GM21576 (cell line): ENCODE measurements at regions not wholly inside any gene's neighbourhood (a gene's known extent, or its start where the extent isn't known, plus 50 kb on each side); places are given as distances from the start of the nearest gene placed in this dataset.
"Not testable (repeated sequence)": the region's sequence is repeated elsewhere in the genome, so short reads cannot be mapped to it uniquely, and the experiment has no call there.

ENCODE experiments used
- ATAC-seq: cut with Tn5 transposase; IDR thresholded peaks from one replicate; pipeline ENCODE4 v1.9.1; 2021; ENCODE audit warnings: mild to moderate bottlenecking, moderate library complexity; ENCODE audit not compliant: unreplicated experiment

DNA sequence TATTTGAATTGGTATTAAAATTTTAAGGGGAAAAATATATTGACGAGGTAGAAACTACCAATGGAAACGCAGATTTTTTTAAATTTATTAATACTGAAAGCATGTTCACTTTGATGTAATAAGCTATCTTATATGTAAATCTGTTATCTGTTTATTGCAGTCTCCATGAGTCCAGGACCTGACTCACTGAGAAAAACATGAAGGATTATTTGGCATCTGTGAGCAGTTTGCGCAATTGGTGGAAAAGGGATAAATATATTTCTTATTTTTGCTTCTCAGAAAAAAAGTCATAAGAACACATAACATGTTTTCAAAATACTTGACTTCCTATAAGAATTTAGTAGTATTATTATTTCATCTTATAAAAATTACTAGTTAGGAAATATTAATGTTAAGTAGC, 561.4 kb downstream of the ADCYAP1 start:
- ATAC-seq: no peak

DNA sequence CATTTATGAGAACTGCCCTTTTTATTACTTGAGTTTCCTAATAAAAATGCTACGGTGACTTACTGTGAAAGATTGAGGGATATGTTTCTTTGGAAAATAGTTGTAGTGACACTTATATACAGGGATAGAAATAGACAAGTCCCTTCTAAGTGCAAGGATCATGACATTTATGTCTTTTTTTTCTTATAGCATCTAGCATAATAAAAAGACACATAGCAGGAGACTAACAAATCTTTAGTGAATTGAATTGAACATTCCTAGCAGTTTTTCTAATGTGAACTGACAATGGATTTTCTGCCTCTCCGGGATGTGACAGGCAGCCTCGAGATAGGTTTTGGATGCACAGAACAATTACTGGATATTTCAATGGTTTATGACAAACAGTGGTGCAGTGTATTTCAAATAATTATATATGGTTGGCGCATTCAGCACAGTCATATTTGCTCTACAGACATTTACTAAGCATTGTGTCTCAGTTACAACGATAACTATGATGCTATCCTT, 562.8 kb downstream of the ADCYAP1 start:
- ATAC-seq: no peak

DNA sequence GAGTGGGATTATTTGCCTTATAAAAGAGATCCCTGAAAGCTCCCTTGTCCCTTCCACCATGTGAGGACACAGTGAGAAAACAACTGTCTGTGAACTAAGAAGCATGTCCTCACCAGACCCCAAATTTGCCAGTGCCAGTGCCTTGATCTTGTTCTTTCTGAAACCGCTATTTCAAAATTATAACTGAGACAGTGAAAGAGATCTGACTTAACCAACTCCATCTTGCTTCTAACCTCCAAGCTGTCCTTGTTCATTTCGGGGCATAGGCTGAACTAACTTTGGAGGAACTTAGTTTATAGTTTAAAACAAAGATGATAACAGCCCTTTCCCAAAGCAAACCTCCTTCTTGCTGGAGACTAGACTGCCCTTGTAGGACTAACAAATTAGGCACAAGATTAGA, 563.9 kb downstream of the ADCYAP1 start:
- no peak for ATAC-seq

DNA sequence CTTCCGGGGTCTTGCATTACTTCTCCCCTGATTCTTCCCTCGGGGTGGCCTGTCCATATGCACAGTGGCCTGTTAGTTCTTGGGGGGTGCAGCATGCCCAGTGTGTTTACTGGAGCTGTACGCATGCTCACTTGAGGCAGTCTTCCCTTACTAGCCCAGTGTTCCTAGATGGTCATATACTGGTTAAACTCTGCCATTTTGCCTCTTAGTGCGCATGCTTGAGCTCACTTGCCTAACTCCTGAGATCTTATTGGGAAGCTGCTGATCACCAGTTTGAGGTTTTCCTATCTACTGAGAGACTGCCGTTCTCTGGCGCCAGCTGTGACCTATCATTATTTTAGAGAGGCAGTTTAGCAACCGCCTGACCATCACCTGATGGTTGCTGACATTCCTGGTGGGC, 571.2 kb downstream of the ADCYAP1 start:
- ATAC-seq: no peak

DNA sequence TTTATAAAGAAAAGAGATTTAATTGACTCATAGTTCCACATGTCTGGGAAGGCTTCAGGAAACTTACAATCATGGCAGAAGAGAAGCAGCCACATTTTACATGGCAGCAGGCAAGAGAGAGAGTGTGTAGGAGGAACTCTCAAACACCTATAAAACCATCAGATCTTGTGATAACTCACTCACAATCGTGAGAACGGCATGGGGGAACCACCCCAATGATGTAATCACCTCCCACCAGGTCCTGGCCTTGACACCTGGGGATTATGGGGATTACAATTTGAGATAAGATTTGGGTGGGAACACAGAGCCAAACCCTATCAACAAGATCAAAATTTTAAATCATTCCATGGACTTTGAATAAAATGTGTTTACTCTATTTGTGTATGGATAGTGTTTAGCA, 575.6 kb downstream of the ADCYAP1 start:
- no peak for ATAC-seq

DNA sequence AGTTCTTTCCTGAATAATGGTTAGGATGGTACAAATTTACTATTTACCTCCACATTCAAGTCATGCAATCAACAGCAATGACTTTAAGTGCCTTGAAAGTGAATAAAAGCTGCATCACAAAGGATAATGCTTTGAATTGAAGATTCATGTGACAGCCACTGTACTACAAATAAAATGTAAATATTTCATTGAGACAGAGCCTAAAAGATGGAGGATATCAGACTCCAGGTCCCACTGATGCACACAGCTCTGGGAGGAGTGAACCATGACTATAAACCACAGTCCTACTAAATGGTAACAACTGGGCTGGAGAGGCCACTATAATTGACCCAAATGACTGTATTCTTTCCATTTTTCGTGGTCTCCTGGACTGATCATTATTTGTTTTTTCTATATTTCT, 576.9 kb downstream of the ADCYAP1 start:
- ATAC-seq: no peak

DNA sequence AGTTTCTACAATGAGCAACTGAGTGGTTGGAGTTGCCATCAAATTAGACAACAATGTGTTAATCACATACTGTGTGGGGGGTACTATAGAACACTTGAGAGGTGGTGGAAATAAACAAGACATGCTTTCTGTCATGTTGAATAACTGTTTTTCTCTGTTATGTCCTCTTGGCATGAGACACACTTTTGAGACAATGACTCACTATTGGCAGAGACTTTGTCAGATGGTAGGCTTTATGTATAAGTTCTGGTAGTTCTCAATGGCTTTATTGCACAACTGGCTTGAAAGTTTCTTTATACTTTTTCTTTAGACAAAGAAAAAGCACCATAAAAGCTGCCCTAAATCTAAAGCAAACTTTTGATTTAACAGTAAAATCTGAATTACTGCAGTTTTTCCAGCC, 578.7 kb downstream of the ADCYAP1 start:
- ATAC-seq: no peak

DNA sequence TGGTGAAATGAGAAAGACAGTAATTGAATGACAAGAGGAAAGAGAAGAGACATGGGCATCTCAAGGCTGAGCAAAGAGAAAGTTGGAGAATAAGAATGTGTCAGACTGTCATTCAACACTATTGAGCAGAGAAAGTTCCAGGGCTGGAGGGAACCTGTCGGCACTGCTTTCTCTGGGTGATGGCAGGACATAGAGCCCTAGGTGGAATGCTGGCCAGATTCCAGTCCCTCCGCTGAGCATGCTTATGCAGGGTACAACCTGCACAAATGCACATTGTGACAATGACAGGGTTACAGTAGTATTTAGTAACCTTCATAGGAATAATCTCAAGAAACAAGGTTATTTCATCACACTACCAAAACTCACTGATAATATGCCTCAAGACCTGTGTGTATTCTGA, 582.8 kb downstream of the ADCYAP1 start:
- ATAC-seq: no peak

DNA sequence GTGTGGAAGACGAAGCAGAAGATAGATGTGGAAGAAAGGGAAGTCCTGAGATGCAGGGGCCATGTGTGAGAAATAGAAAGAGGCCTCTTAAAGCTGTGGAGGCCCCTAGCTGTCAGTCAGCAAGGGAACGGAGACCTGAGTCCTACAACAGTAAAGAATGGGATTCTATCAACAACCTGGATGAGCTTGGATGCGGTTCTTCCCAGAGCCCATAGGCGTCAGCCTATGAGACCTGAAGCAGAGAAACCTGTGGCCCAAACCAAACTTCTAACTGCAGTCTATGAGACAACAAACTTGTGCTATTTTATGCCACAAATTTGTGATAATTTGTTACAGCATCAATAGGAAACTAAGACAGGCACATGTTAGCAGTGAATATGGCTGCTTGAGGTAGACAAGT, 583.7 kb downstream of the ADCYAP1 start:
- no peak for ATAC-seq

DNA sequence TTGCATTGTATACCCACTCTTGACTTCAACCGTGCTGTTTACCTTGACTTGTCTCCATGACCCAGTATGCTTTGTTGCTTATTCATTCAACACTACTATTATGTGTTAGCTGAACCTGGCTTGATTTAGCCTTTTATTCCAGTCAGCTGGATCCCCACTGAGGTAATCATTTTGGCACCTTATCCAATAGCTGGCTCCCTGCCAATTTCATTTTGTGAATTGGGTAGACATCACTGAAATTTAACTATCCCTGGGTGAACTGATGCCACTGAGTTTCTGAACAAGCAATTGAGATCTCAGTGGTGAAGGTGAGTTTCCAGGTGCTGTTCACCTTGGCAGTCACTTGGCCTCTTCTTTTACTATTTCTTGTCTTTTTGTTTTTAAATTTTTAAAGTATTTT, 584.3 kb downstream of the ADCYAP1 start:
- no peak for ATAC-seq

DNA sequence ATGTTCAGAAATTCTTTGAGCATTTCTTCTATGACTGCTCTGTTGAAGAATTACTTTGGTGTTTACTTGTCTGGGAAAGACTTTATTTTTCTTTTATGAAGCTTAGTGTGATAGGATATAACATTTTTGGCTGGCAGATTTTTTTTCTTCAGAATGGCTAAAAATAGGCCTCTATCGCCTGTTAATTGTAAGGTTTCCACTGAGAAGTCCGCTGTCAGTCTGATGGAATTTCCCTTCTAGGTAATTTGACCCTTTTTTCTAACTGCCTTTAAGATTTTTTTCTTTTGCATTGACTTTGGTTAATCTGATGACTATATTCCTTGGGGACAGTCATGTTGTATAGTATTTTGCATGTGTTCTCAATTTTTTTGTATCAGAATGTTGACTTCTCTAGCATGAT, 590.7 kb downstream of the ADCYAP1 start:
- ATAC-seq: no peak

DNA sequence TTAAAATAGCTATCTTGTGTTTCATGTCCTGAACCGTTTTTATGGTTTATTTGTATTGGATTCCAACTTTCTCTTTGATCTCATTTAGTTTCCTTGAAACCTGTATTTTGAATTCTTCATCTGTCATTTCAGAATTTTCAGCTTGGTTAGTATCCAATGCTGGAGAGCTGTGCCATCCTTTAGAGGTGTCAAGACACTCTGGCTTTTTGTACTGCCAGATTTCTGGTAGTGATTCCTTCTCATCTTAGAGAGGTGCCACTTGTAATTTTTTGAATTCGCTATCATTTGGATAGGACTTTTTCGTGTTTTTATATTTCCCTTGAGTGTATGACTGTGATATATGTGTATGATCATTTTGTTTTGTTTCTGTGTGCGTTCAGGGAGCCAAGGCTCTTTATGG, 591.4 kb downstream of the ADCYAP1 start:
- ATAC-seq: no peak

DNA sequence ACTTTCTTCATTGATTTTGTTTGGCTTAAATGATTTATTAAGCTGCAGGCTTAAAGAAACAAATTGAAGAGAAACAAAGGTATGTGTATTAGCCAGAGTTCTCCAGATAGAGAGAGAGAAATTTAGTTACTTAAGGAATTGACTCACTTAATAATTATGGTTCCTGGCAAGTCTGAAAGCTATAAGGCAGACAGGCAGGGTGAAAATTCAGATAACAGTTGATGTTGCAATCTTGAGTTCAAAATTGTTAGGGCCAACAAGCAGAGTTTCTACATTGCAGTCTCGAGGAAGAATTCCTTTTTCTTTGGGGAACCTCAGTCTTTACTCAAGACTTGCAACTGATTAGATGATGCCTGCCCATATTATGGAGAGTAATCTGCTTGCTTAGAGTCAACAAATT, 593.5 kb downstream of the ADCYAP1 start:
- ATAC-seq: no peak

DNA sequence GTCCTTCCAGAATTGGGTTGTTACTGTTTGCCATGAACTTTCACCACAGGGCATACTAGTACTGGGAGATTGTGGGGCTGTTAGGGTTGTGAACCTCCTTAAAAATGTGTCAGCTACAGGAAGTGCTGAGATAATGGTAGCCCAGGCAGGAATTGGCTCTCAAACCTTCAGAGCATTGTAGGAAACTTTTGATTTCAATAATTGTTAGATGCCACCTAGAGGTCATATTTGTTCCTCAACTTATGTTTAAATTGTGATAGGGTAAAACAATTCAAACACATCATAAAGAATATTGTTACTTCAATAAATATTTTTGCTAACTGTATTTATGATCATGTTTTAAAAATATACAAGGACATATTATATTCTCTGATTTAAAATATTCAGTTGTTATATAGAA, 594.6 kb downstream of the ADCYAP1 start:
- no peak for ATAC-seq

DNA sequence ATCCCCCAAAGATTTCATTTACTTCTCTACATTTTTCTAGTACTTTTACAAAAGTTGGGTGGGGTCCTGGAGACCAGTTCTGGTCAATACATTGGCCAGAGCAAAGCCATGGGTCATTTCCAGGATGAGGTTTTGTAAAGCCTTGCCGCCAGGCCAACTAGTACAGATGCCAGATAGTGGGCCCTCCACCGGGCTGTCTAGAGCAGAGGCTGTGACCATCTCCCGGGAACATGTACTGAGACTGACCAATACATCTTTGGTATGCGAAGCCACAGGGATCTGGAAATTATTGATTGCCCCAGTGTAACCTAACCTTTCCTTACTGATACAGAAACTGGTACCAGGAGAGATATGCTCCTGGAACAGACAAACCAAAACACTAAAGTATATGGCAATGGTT, 599.2 kb downstream of the ADCYAP1 start:
- ATAC-seq: no peak

DNA sequence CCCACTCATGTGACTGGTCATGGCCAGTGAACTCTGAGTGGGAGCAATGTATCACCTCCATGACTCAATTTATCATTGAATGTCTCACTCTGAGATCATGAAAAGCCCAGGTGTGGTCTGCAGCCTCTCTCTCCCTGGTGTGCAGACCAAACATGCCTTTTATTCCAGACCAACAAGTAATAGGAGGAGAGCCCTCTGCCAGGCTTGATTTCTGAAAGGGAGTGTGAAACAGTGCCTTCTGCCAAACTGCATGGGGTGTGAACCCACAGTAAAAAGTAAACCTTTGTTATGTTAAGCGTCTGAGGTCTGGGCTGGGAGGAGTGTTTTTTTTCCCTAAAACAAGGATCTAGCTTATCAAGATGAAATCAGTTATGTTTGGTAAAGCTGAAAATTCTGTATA, 601.2 kb downstream of the ADCYAP1 start:
- no peak for ATAC-seq

DNA sequence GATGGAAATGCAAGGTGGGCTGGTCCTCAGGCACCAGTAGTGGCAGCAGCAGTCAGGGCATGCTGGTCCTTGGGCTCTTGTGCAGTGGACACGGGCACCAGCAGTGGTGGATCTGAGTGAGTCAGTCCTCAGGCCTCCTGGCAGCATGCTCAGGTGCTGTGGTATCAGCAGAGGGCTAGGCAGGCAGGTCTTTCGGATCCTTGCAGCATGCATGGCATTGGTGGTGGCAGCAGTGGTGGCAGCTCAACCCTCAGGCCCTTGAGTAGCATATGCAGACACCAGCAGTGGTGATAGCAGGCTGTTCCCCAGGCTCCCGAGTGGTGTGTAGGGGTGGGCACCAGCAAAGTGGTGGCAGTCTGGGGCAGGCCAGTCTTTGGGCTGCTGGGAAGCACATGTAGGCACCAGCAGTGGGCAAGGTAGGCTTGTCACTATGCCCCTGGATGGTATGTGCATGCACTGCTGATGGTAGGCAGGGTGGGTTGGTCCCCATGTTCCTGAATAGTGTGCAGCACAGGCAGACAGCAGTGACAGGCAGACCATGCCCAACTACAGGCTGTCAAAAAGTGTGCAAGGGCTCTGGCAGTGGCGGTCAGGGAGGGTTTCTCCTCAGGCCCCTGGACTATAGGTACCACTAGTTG, 606.0 kb downstream of the ADCYAP1 start:
- no peak for ATAC-seq

DNA sequence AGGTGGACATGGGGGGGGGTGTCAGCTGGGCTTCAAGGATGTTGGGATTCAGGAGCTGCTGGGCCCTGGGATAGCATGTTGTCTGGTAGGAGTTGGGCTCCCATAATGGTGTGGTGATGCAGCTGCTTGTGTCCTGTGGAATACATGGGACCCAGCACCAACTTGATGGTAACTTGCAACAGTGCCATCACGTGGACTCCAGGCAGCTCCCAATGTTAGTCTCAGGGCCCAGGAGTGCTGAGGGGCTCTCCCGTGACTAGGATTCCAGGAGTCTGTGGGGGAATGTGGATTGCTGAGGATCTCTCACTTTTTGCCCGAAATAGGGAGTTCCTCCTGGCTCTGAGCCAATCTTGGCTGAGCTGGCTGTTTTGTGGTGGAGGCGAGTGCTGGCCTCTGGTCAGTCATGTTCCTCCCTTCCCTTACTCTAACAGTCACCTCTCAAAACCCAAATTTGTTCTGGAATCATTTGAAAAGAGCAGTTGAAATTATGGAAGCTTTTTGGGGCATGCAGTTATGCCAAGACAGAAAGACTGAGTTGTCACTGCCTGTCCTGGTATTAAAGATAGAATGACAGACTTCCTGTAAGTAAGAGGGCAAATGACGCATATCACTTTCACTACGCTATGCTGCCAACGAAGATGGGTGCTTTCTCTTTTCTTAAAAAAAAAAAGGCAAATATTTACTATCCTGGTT, 607.1 kb downstream of the ADCYAP1 start:
- ATAC-seq: no peak

DNA sequence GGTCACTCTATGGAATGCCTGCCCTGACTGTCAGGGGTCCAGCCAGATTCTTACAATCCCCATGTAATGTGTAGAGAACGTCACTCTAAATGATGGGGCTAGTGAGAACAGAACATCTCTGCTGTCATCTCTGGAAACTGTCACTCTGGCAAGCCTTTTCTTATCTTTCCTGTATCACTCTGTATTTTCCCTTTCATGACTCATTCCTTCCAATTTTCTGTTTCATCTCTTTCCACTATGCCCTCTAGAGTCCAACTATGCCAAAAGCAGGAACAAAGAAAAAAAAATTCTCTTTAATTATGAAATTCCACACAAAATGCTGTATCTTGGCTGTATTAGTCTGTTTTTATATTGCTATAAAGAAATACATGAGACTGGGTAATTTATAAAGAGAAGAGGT, 608.8 kb downstream of the ADCYAP1 start:
- ATAC-seq: no peak

DNA sequence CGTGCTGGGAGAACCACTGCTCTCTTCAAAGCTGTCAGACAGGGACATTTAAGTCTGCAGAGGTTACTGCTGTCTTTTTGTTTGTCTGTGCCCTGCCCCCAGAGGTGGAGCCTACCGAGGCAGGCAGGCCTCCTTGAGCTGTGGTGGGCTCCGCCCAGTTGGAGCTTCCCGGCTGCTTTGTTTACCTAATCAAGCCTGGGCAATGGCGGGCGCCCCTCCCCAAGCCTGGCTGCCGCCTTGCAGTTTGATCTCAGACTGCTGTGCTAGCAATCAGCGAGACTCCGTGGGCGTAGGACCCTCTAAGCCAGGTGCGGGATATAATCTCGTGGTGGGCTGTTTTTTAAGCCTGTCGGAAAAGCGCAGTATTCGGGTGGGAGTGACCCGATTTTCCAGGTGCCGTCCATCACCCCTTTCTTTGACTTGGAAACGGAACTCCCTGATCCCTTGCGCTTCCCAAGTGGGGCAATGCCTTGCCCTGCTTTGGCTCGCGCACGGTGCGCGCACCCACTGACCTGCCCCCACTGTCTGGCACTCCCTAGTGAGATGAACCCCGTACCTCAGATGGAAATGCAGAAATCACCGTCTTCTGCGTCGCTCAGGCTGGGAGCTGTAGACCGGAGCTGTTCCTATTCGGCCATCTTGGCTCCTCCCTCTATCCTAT, 617.0 kb downstream of the ADCYAP1 start:
- not testable (repeated sequence) for ATAC-seq

DNA sequence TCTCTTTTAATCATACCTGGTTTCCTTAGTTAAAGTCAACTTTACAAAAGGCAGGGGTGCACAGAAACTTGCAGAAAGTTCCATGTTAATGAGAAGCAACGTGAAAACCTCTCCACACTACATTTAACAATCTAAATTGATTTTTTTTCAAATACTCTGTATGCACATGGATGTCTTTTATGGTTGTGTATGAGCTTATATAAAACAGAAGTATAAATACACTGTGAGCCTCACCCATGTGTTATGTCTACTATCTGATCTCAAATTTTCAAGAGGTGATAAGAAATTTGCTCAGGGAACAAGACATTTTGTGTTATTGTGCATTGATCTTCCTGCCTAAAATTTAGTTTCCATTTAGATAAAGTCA, 617.6 kb downstream of the ADCYAP1 start:
- ATAC-seq: no peak

DNA sequence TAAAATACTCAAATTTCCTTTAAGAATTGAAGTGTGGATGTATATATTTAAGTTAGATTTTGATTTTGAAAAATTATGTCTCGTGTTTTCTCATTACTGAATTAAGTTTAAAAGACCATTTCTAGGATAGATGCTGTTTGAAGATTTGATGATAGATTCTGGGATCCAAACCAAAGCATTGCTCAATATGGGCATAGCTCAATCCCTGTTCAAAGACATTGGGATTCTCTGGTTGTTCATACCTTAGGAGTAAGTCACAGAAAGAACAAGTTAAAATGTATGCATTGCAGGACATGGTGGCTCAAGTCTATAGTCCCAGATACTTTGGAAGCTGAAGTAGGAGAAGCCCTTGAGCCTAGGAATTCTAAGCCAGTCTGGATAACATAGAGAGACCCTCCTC, 622.3 kb downstream of the ADCYAP1 start:
- no peak for ATAC-seq
